ENCODE measurements at regions not wholly inside any gene's neighbourhood (a gene's known extent, or its start where the extent isn't known, plus 50 kb on each side); places are given as distances from the start of the nearest gene placed in this dataset.

DNA sequence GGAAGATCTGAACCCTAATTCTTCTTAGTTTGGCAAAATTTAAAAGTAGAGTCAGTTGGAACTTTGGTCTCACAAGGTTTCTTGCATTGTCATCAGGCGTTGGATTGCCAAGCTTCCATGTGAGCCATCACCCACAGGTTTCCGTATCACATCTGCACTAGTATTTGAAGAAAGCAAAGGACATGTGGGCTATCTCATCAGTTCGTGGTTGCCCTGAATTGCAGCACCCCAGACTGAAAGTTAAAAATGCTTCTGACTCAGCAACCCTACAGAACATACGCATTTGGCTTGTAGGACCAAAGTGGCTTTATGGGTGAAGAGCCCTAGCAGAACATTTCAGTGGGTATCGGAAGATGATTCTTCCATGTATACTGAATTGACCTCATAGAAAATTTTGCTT is 358.0 kb downstream of the ENC1 start:
- DNase-seq = peak; percentile 2

DNA sequence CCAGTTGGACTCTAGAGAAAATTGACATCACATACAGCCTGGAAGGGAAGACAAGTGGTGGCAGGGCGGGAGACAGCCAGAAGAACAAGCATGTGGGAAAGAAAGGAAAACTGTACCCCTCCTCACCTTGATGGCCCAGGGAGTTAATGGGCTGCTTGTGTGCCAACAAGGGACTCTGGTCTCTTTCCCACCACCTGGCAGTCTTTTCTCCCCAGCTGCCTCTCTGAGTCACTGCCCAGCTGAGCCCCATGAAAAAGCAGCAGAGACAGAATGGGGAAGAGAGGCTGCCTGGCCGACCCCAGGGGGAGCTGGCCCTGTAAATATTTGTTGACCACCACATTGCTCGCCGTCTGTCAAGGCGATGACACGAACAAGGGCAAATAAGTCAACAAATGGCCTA is 359.4 kb downstream of the ENC1 start:
- no peak for DNase-seq

- no peak for DNase-seq
Observed at GRCh38 chr5:74280306-74280705, 360.2 kb downstream of the ENC1 start.

GRCh38 chr5:74279244-74279643 is 361.3 kb downstream of the ENC1 start:
- no peak for DNase-seq

- no peak for DNase-seq
Observed at GRCh38 chr5:74277418-74277817, 363.1 kb downstream of the ENC1 start.

GRCh38 chr5:74275171-74275992 is 365.1 kb downstream of the ENC1 start:
- no peak for DNase-seq

DNA sequence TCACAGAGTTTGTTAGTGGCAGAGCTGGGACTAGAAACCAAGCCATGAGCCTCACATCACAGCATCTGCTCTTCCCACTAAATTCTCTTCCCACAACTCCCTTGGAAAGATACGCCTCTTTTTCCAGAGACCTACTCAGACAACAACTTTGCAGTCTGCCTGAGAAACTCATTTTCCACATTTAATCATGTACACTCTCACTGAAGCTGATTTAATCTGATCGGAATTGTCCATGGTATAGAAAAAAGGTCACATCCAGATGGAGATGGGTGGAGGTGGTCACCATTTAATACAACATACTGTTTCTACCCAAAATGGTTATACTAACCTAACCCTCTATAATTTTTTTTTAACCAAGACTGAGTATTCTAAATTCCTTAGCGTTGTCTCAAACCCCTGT is 366.2 kb downstream of the ENC1 start:
- DNase-seq = no peak

DNA sequence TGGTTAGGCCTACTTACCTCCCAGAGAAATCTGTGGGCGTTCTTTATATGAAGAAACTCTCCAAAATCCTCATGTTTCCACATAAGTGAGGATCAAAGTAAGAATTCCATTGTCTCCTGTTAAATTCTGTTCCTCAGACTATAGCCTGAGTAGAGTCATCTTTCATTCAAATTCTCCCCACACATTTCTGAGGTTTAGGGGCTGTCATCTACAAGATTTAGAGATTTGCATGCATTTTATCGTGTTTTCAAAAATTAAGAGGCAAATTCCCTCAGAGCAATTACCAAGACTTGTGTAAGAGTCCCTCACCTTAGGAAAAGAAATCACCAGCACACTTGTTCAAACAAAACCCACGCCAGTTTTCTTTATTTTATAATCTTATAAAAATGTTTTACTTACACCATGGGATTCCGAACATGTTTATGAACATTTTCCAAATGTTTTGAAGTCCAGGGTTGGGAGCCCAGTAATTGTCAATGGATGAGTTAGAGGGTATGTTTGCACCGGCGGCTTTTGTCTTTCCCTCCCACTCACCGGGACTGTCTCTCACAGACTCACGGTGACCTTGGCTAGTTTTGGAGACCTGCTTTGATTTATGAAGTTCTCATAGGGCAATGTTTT is 367.6 kb downstream of the ENC1 start:
- no peak for DNase-seq

DNA sequence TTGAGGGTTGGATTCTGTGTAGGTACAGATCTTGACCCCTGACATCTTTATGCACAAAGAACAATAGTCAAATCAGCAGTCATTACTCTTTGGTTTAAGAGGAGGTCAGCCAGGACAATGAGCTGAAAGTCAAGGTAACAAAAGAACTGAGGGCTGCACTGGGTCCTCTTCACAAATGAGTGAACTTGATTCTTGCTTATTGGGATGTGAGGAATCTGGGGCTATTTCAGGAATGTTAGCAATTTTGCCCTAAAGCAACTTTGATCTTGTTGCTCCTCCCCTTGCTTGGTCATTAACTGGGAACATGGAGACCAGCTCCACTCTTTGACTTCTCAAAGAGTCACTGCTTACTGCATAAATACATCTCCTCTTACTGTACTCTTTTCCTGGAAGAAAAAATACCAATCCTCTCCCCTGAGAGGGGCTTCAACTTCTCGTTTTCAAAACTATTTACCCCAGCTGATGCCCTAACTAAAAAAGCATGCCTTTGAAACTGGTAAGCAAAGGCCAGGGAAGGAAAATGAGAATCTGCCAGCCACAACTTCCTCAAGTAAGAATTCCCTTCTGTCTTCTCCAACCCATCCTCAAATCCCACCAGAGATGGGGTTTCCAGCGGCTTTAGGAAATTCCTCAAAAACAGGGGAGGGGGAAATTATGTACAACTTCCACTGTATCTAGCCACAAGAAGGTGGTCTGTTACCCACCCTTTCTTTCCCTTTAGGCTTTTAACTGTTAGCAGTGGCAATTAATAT is 368.3 kb downstream of the ENC1 start:
- DNase-seq = no peak

- no peak for DNase-seq
Observed at GRCh38 chr5:74268297-74268696, 372.2 kb downstream of the ENC1 start.

GRCh38 chr5:74266836-74267235 is 373.7 kb downstream of the ENC1 start:
- no peak for DNase-seq

DNA sequence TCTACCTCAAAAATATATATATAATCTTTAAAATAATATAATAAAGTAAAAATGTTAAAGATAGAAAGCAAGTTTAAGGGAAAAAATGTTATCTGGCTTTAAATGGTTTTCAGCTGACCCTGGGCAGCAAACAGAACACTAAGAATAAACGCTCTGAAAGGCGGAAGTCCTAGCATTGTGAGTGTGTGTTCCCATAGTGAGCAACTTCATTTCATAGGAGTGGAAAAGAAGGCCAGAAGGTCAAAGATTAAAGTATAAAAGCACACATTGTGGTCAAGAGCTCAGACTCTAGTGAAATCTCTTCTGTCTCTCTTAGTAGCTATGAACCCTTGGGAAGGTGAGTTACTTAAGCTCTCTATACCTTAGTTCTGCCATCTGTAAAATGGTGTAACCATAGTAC is 374.4 kb downstream of the ENC1 start:
- no peak for DNase-seq

- no peak for DNase-seq
Observed at GRCh38 chr5:74262544-74263207, 377.9 kb downstream of the ENC1 start.

GRCh38 chr5:74261866-74262265 is 378.7 kb downstream of the ENC1 start:
- DNase-seq = no peak

- no peak for DNase-seq
Observed at GRCh38 chr5:74261421-74261820, 379.1 kb downstream of the ENC1 start.

DNA sequence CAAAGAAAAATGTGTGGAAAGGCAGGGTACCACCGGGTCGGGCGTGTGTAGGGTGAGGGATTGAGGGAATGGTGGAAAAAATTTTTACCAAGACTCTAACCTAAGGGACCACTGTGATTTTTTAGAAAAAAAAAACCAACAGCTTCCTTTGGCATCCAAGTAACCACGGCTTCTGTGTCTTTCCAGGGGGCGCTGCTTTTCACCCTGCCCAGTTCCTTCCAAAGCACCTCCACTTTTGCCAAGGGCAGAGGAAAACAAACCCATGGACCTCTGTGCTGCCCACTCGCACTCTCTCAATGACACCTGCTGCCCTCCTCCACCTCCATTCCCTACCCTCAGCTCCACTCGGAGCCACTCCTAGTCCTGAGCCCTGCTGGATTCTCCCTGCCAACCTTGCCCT is 381.0 kb downstream of the ENC1 start:
- no peak for DNase-seq

DNA sequence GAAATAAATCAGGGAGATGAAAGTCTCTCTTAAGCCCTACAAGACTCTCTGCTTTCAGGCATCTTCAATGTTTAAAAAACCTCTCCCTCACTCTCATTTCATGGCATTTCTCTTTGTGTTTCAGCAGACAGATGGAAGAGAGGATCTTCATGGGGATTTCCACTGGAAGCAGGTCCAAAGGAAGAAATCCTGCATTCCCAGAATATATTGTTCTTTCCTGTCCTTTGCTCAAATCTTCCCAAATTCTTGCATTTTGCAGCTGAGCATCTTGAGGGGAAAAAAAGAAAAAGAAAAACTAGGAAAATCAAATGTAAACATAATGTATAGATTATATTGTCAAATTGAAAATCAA is 382.2 kb downstream of the ENC1 start:
- DNase-seq = no peak

GRCh38 chr5:74257645-74258313 is 382.7 kb downstream of the ENC1 start:
- no peak for DNase-seq

DNA sequence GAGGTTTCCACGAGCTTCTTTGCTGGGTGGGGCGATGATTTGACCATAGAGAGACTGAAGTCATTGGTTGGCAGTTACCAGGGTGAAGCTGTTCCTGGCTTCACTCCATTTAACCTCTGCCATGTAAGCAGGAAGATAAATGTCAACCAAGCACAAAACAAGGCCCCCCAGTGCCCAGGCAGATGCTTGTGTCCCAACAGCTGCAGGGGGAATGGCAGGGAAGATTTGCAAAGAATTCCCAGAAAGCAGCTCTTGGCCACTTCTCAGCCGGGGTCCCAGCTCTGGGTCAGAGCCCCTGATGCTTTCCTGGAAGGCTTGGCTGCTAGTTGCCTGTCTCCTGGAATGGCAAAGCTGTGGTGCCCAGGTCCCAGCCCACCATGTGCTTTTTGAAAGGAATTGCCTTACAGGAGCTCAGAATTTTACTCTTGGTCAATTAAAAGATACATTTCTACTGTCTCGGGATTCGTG is 383.4 kb downstream of the ENC1 start:
- DNase-seq = no peak

DNA sequence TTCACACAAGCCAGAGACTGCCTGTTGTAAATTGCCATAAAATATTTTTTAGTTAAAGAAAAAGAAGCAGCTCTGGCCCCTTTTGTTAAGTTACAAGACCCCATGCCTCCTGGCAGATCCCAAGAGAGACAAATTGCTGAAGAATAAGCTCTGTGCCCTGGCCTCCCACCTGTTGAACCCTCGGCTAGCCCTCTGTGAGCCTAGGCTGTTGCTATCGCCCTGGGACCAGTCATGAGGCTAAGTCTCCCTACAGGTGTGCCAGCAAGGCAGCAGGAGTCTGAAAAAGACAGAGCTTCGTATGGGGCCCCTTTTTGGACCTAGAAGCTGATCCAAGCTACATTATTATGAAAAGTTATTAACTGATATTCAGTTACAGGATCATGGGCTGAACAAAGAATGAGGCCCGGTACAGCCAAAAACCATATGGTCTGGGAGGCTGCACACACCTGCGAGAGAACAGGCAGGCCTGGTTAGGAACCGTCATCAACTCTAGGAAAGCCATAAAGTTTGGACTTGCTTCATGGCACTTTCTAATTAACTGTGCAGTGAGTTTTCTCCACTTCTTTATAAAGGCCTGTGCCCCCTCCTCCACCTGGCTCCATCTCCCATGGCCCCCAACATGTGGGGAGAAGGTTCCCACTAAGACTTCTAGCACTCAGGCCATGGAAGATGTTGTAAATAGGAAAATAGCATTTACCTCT is 384.7 kb downstream of the ENC1 start:
- DNase-seq = no peak

DNA sequence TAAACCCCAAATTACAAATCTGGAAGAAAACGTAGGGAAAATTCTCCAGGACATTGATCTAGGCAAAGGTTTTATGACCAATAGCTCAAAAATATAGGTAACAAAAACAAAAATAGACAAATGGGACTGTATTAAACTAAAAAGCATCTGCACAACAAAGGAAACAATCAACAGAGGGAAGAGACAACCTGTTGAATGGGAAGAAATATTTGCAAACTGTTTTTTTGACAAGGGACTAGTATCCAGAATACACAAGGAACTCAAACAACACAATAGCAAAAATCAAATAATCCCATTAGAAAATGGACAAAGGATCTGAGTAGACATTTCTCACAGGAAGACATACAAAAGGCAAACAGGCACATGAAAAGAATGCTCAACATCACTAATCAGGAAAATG is 386.3 kb downstream of the ENC1 start:
- no peak for DNase-seq

- no peak for DNase-seq
Observed at GRCh38 chr5:74252044-74252443, 388.5 kb downstream of the ENC1 start.
